ENCODE measurements at regions not wholly inside any gene's neighbourhood (a gene's known extent, or its start where the extent isn't known, plus 50 kb on each side); places are given as distances from the start of the nearest gene placed in this dataset.

DNA sequence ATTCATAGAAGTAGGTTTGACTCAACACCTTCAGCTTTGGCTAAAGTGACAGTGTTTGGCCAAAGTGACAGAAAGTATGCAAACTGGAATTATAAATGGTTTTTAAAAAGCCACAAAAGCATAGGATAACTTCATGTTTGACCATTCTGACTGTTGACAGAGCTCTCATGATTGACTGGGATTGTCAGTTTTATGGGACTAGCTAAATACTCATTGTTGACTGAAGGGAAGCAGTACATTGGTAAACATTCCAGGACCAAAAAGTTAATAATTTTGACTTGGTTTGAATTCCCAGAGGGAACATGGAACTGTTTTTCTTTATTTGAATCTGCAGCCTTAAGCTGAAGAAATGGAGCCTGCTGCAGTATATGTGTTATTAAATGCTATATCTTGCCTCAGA lies 84.6 kb upstream of the STEAP4 start:
- Mint-ChIP-seq H3K27ac (no peak overlapping the region), H3K36me3 (no peaks in the 10 kb centered on the region), H3K4me1 (peaks cover 44% of the 10 kb centered on the region), H3K27me3 (ENCODE audit: low read depth in 3 of 3) (no peaks in the 10 kb centered on the region), H3K9me3 (peaks cover 3 to 13% (median 6%) of the 10 kb centered on the region in 7 donors), H3K4me3 (no peak overlapping the region)
- TF ChIP-seq, protein P1, sequence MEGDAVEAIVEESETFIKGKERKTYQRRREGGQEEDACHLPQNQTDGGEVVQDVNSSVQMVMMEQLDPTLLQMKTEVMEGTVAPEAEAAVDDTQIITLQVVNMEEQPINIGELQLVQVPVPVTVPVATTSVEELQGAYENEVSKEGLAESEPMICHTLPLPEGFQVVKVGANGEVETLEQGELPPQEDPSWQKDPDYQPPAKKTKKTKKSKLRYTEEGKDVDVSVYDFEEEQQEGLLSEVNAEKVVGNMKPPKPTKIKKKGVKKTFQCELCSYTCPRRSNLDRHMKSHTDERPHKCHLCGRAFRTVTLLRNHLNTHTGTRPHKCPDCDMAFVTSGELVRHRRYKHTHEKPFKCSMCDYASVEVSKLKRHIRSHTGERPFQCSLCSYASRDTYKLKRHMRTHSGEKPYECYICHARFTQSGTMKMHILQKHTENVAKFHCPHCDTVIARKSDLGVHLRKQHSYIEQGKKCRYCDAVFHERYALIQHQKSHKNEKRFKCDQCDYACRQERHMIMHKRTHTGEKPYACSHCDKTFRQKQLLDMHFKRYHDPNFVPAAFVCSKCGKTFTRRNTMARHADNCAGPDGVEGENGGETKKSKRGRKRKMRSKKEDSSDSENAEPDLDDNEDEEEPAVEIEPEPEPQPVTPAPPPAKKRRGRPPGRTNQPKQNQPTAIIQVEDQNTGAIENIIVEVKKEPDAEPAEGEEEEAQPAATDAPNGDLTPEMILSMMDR (IDR thresholded peaks at IDR 0.05): no peak
- Histone ChIP-seq H3K4me2 (replicated peaks; ENCODE audit: extremely low read depth, low read length, poor library complexity, severe bottlenecking) (no peak overlapping the region), H3K36me3 (replicated peaks in 1 of 2; ENCODE audit: control insufficient read depth in 1 of 2, insufficient read depth in 2 of 2, low read length in 2 of 2) (no peaks in the 10 kb centered on the region), H3K27me3 (ENCODE audit: control insufficient read depth in 2 of 2, insufficient read depth in 2 of 2, low read length in 2 of 2) (no peaks in the 10 kb centered on the region), H4K20me1 (ENCODE audit: insufficient read depth, low read length) (no peaks in the 10 kb centered on the region), H3K27ac (ENCODE audit: low read depth in 1 of 2, low read length in 2 of 2) (no peak overlapping the region), H3K4me1 (ENCODE audit: control insufficient read depth in 1 of 2, insufficient read depth in 2 of 2, low read length in 2 of 2) (peaks cover 25 to 43% of the 10 kb centered on the region in 2 donors), H3K9ac (ENCODE audit: insufficient read depth, low read length, poor library complexity, severe bottlenecking) (no peak overlapping the region), H3K4me3 (replicated peaks in 1 of 3; ENCODE audit: low read depth in 2 of 3, low read length in 3 of 3) (no peak overlapping the region), H2AFZ (ENCODE audit: insufficient read depth, low read depth, low read length, poor library complexity, severe bottlenecking) (no peak overlapping the region), H3K9me3 (replicated peaks in 1 of 2; ENCODE audit: control insufficient read depth in 1 of 2, insufficient read depth in 1 of 2, low read length in 2 of 2) (peaks cover 3 to 10% of the 10 kb centered on the region in 2 donors), H3K79me2 (ENCODE audit: insufficient read depth, low read length) (no peaks in the 10 kb centered on the region)
- DNase-seq: no peak
- intact Hi-C loops (cut with micrococcal nuclease): no loop called here

- intact Hi-C loops (cut with micrococcal nuclease): no loop called here
- Mint-ChIP-seq H3K9me3 (peaks cover 9 to 30% (median 15%) of the 10 kb centered on the region in 7 donors), H3K4me1 (peaks cover 25% of the 10 kb centered on the region), H3K27ac (no peak overlapping the region), H3K4me3 (no peak overlapping the region), H3K27me3 (ENCODE audit: low read depth in 3 of 3) (no peaks in the 10 kb centered on the region), H3K36me3 (no peaks in the 10 kb centered on the region)
- TF ChIP-seq, protein P1 (IDR thresholded peaks at IDR 0.05): no peak
- WGBS (ENCODE audit: insufficient coverage): no CpG with 5 or more reads among the region's 3 CpGs
- Histone ChIP-seq H2AFZ (ENCODE audit: insufficient read depth, low read depth, low read length, poor library complexity, severe bottlenecking) (no peak overlapping the region), H3K27me3 (ENCODE audit: control insufficient read depth in 2 of 2, insufficient read depth in 2 of 2, low read length in 2 of 2) (no peaks in the 10 kb centered on the region), H3K4me2 (replicated peaks; ENCODE audit: extremely low read depth, low read length, poor library complexity, severe bottlenecking) (no peak overlapping the region), H4K20me1 (ENCODE audit: insufficient read depth, low read length) (no peaks in the 10 kb centered on the region), H3K36me3 (replicated peaks in 1 of 2; ENCODE audit: control insufficient read depth in 1 of 2, insufficient read depth in 2 of 2, low read length in 2 of 2) (no peaks in the 10 kb centered on the region), H3K9ac (ENCODE audit: insufficient read depth, low read length, poor library complexity, severe bottlenecking) (no peak overlapping the region), H3K27ac (ENCODE audit: low read depth in 1 of 2, low read length in 2 of 2) (no peak overlapping the region), H3K9me3 (replicated peaks in 1 of 2; ENCODE audit: control insufficient read depth in 1 of 2, insufficient read depth in 1 of 2, low read length in 2 of 2) (peaks cover 10 to 11% of the 10 kb centered on the region in 2 donors), H3K4me1 (ENCODE audit: control insufficient read depth in 1 of 2, insufficient read depth in 2 of 2, low read length in 2 of 2) (peaks cover 18 to 22% of the 10 kb centered on the region in 2 donors), H3K79me2 (ENCODE audit: insufficient read depth, low read length) (no peaks in the 10 kb centered on the region), H3K4me3 (replicated peaks in 1 of 3; ENCODE audit: low read depth in 2 of 3, low read length in 3 of 3) (no peak overlapping the region)
- DNase-seq: no peak
Observed at GRCh38 chr7:88387368-88387767, 80.7 kb upstream of the STEAP4 start.
